Sigmoid colon (tissue), 6 donors: ENCODE measurements at regions not wholly inside any gene's neighbourhood (a gene's known extent, or its start where the extent isn't known, plus 50 kb on each side); places are given as distances from the start of the nearest gene placed in this dataset.

Source experiments
- DNase-seq: peaks from one replicate; pipeline ENCODE4 v3.0.0-alpha.2; 2019
- H3K27ac ChIP-seq, 4 donors: fragments of 200-600 bp; sonication (generic); one replicate each; pipeline ENCODE4 v1.5.1; 2016 to 2019; ENCODE audit warnings: mild to moderate bottlenecking in 1 of 4
- H3K27me3 ChIP-seq, 3 donors: fragments of 200-600 bp; sonication (generic); one replicate each; pipeline ENCODE4 v1.5.1; 2019; ENCODE audit warnings: mild to moderate bottlenecking in 1 of 3
- H3K36me3 ChIP-seq, 4 donors: fragments of 200-600 bp; sonication (generic); one replicate each; pipeline ENCODE4 v1.5.1; 2016 to 2019
- H3K4me1 ChIP-seq, 4 donors: fragments of 200-600 bp; sonication (generic); one replicate each; pipeline ENCODE4 v1.5.1; 2017 to 2019
- H3K4me3 ChIP-seq, 4 donors: fragments of 200-600 bp; sonication (generic); one replicate each; pipeline ENCODE4 v1.5.1; 2017 to 2019; ENCODE audit warnings: mild to moderate bottlenecking in 2 of 4, moderate library complexity in 1 of 4
- H3K9me3 ChIP-seq, 4 donors: fragments of 200-600 bp in 3 of 4; sonication (generic) in 3 of 4; one replicate each; pipeline versions ENCODE4 v1.5.1 to v1.6.1; 2013 to 2019
- EP300 ChIP-seq, 4 donors: sonication (generic); formaldehyde crosslinking; IDR thresholded peaks; one replicate each; pipeline ENCODE4 v1.6.1; 2017; ENCODE audit warnings: antibody characterized with exemption in 4 of 4
- POLR2A ChIP-seq, 2 donors: fragments of 450-650 bp; IDR thresholded peaks; one replicate each; pipeline ENCODE4 v1.6.1; 2016; ENCODE audit warnings: antibody characterized with exemption in 2 of 2, mild to moderate bottlenecking in 2 of 2, moderate library complexity in 2 of 2
- POLR2AphosphoS5 ChIP-seq, 4 donors: sonication (generic); formaldehyde crosslinking; IDR thresholded peaks; one replicate each; pipeline ENCODE4 v1.6.1; 2017; ENCODE audit warnings: antibody characterized with exemption in 4 of 4
- WGBS, 2 donors: extraction: QIAGEN DNeasy Blood & Tissue Kit; methylation state at CpG; one replicate each; pipeline ENCODE4 v1.1.7; 2013; 5-methylcytosine and 5-hydroxymethylcytosine counted together
- intact Hi-C: fragments of 100-400 bp; cut with DNase I; formaldehyde crosslinking; loops from one replicate; pipeline ENCODE4 v1.15.1; 2023
- TF ChIP-seq, protein P1 (sequence below), 4 experiments: fragments of 450-650 bp in 3 of 4; fragments of 200-600 bp in 1 of 4; IDR thresholded peaks; one replicate each; pipeline ENCODE4 v1.5.1; 2016 to 2019; ENCODE audit warnings: antibody characterized with exemption in 4 of 4, mild to moderate bottlenecking in 3 of 4, moderate library complexity in 2 of 4
- donor health status: healthy with polysubstance abuse.
- donor health status: healthy.

DNA sequence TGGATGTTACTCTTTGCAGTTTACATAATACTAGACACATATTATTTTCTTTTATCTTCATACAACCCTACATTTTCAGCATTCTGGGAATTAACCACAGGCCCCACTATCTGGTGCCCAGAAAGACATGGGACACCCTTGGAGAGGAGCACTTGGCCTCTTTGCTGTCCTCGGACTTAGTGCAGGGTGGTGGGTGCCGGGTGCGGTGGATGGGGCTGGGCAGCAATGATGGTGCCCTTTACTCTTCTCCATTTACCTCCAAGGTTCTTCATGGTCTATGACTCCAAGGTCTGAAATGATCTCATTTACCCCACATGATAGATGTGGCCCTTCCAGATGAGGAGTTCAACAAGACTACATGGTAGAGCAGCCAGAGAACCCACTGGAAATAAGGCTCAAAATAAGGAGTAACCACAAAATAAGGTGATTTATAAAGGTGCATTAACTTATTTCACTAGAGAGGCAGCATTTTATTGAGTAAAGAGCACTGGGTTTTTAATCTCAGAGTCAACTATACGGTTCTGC lies 56.2 kb upstream of the IGFBP3 start:
- intact Hi-C loops, result no loop called here
- Histone ChIP-seq H3K27ac (peak overlapping the region in 2 of 4 donors; percentile 60 to 61), H3K27me3 (no peaks in the 10 kb centered on the region), H3K4me3 (no peak overlapping the region), H3K36me3 (no peaks in the 10 kb centered on the region), H3K9me3 (no peaks in the 10 kb centered on the region), H3K4me1 (peaks cover 0 to 40% (median 15%) of the 10 kb centered on the region in 4 donors)
- WGBS, 2 donors, result 86 to 94% methylated on average over 4 of the region's 4 CpGs
- no peak for TF ChIP-seq EP300 (IDR thresholded peaks at IDR 0.05)
- TF ChIP-seq, protein P1, sequence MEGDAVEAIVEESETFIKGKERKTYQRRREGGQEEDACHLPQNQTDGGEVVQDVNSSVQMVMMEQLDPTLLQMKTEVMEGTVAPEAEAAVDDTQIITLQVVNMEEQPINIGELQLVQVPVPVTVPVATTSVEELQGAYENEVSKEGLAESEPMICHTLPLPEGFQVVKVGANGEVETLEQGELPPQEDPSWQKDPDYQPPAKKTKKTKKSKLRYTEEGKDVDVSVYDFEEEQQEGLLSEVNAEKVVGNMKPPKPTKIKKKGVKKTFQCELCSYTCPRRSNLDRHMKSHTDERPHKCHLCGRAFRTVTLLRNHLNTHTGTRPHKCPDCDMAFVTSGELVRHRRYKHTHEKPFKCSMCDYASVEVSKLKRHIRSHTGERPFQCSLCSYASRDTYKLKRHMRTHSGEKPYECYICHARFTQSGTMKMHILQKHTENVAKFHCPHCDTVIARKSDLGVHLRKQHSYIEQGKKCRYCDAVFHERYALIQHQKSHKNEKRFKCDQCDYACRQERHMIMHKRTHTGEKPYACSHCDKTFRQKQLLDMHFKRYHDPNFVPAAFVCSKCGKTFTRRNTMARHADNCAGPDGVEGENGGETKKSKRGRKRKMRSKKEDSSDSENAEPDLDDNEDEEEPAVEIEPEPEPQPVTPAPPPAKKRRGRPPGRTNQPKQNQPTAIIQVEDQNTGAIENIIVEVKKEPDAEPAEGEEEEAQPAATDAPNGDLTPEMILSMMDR (IDR thresholded peaks at IDR 0.05), result no peak
- no peak for TF ChIP-seq POLR2AphosphoS5 (IDR thresholded peaks at IDR 0.05)
- no peak for TF ChIP-seq POLR2A (IDR thresholded peaks at IDR 0.05)
- DNase-seq, result no peak

DNA sequence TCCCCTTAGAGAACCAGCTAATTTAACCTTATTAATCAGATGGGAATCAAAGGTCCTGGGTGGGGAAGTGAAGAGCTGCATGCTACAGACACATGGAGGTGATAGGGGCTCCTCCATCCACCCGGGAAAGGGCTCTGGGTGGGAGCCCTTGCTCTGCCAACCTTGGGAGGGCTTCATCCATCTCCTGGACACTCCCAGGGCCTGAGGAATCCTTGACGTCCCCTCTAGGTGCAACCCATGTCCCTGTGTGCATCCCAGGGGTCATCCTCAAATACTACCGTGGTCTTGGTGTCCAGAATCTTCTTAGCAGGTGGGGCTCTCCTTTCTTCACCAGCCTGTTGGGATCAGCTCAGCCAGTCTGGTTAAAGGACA lies 55.4 kb upstream of the IGFBP3 start:
- no peaks in the 10 kb centered on the region for H3K27me3 ChIP-seq
- intact Hi-C loops, result no loop called here
- no peak for DNase-seq
- 71 to 80% methylated on average over 3 of the region's 3 CpGs for whole genome bisulfite sequencing, 2 donors
- H3K9me3 ChIP-seq, result no peaks in the 10 kb centered on the region
- no peaks in the 10 kb centered on the region for H3K36me3 ChIP-seq
- peaks cover 0 to 40% (median 15%) of the 10 kb centered on the region in 4 donors for H3K4me1 ChIP-seq
- H3K27ac ChIP-seq, result no peak overlapping the region
- H3K4me3 ChIP-seq, result no peak overlapping the region
- TF ChIP-seq POLR2A (IDR thresholded peaks at IDR 0.05), result no peak
- no peak for TF ChIP-seq POLR2AphosphoS5 (IDR thresholded peaks at IDR 0.05)
- TF ChIP-seq, protein P1 (IDR thresholded peaks at IDR 0.05), result no peak
- no peak for TF ChIP-seq EP300 (IDR thresholded peaks at IDR 0.05)

DNA sequence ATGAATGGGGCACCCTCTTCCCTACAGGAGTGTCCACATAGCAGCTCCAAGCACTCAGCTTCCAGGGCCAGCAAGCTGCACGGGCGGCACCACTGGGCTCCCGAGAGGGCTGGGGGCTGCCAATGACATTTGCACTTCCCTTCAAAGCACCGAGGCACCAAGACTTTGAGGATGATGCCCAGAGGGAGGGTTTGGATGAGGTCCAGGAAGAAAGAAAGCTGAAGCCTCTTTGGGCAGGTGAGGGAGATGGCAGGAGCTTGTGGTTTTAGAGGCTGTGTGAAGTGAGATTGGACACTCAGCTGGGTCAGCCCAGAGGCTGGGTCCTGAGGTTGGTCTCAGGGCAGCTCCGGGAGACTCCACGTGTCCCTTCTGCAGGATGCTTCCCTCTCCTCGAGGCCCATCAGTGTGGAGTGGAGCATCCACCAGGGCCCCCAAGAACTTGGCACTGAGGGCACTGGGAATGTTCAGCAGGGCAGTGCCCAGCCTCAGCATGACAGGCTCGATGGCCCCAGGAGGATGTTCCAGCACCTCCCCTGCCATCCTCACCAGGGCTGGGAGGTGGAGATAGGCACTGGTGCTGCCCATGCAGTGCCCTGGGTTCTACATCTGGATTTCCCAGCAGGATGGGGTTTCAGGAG lies 54.9 kb upstream of the IGFBP3 start:
- TF ChIP-seq POLR2A (IDR thresholded peaks at IDR 0.05) (no peak), POLR2AphosphoS5 (IDR thresholded peaks at IDR 0.05) (no peak), EP300 (IDR thresholded peaks at IDR 0.05) (no peak)
- TF ChIP-seq, protein P1 (IDR thresholded peaks at IDR 0.05), result no peak
- intact Hi-C loops, result no loop called here

DNA sequence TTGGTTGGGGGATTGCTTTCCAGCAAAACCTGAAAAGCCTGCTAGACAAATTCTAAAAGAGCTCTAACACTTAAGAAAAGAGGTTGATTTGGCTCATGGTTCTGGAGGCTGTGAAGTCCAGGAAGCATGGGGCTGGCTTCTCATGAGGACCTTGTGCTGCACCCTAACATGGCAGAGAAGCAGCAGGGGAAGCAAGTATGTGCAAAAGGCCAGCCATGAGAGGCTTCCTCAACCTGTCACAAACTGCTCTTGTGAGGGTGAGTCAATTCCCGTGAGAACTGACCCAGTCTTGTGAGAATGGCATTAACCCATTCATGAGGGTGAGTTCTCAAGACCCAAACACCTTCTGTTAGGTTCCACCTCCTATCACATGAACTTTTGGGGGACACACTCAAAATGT lies 54.3 kb upstream of the IGFBP3 start:
- Histone ChIP-seq H3K9me3 (no peaks in the 10 kb centered on the region), H3K27me3 (no peaks in the 10 kb centered on the region), H3K4me1 (peaks cover 0 to 33% (median 15%) of the 10 kb centered on the region in 4 donors), H3K36me3 (no peaks in the 10 kb centered on the region), H3K27ac (no peak overlapping the region), H3K4me3 (no peak overlapping the region)
- TF ChIP-seq POLR2AphosphoS5 (IDR thresholded peaks at IDR 0.05) (no peak), POLR2A (IDR thresholded peaks at IDR 0.05) (no peak), EP300 (IDR thresholded peaks at IDR 0.05) (no peak)
- TF ChIP-seq, protein P1 (IDR thresholded peaks at IDR 0.05), result no peak
- no peak for DNase-seq
- intact Hi-C loops, result no loop called here
- WGBS, 2 donors, result 35 to 72% methylated on average over 1 of the region's 1 CpG

More for the DNA sequence above, 54.9 kb upstream of the IGFBP3 start:
- H3K36me3 ChIP-seq, result no peaks in the 10 kb centered on the region
- H3K4me1 ChIP-seq, result peaks cover 0 to 37% (median 15%) of the 10 kb centered on the region in 4 donors
- no peaks in the 10 kb centered on the region for H3K27me3 ChIP-seq
- 82 to 89% methylated on average over 8 of the region's 8 CpGs for WGBS, 2 donors
- no peak overlapping the region for H3K4me3 ChIP-seq
- H3K9me3 ChIP-seq, result no peaks in the 10 kb centered on the region
- no peak for DNase-seq
- no peak overlapping the region for H3K27ac ChIP-seq
